ENCODE measurements at regions not wholly inside any gene's neighbourhood (a gene's known extent, or its start where the extent isn't known, plus 50 kb on each side); places are given as distances from the start of the nearest gene placed in this dataset.

- TF ChIP-seq, protein P1, sequence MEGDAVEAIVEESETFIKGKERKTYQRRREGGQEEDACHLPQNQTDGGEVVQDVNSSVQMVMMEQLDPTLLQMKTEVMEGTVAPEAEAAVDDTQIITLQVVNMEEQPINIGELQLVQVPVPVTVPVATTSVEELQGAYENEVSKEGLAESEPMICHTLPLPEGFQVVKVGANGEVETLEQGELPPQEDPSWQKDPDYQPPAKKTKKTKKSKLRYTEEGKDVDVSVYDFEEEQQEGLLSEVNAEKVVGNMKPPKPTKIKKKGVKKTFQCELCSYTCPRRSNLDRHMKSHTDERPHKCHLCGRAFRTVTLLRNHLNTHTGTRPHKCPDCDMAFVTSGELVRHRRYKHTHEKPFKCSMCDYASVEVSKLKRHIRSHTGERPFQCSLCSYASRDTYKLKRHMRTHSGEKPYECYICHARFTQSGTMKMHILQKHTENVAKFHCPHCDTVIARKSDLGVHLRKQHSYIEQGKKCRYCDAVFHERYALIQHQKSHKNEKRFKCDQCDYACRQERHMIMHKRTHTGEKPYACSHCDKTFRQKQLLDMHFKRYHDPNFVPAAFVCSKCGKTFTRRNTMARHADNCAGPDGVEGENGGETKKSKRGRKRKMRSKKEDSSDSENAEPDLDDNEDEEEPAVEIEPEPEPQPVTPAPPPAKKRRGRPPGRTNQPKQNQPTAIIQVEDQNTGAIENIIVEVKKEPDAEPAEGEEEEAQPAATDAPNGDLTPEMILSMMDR (IDR thresholded peaks at IDR 0.05; ENCODE audit: insufficient read depth, low read length, poor library complexity, severe bottlenecking) = no peak
- DNase-seq (ENCODE audit: low read depth) = no peak
Observed at GRCh38 chr4:27894951-27895350, 1034.3 kb downstream of the STIM2 start.

DNA sequence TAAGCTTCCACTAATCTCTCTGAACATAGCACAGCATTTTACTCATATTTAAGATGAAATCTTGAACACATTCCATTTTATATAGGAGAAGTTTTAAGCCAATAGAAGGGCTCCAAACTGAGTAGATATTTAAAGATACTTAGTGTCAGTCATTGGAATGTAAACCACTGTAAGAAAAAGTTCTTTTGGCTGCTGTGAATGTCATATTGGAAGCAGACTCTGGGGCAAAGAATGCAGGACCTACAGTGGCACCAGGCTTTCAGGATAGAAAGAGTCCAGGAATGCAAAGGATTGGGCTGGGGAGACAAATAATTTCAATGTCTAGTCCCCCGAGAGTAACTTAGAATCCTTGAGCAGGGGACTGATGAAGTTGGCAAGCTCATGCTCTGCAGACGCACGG lies 1047.7 kb downstream of the STIM2 start:
- no peak overlapping the region for H3K4me3 ChIP-seq (ENCODE audit: low read depth, low read length)
- TF ChIP-seq, protein P1 (IDR thresholded peaks at IDR 0.05; ENCODE audit: insufficient read depth, low read length, poor library complexity, severe bottlenecking) = no peak
- no peaks in the 10 kb centered on the region for H3K27me3 ChIP-seq (ENCODE audit: control insufficient read depth, insufficient read depth, low read length)
- H3K36me3 ChIP-seq (ENCODE audit: control insufficient read depth, insufficient read depth, low read length) = no peaks in the 10 kb centered on the region
- DNase-seq (ENCODE audit: low read depth) = no peak

More at GRCh38 chr4:27894951-27895350, 1034.3 kb downstream of the STIM2 start:
- H3K36me3 ChIP-seq (ENCODE audit: control insufficient read depth, insufficient read depth, low read length) = no peaks in the 10 kb centered on the region
- no peaks in the 10 kb centered on the region for H3K27me3 ChIP-seq (ENCODE audit: control insufficient read depth, insufficient read depth, low read length)
- no peak overlapping the region for H3K4me3 ChIP-seq (ENCODE audit: low read depth, low read length)

DNA sequence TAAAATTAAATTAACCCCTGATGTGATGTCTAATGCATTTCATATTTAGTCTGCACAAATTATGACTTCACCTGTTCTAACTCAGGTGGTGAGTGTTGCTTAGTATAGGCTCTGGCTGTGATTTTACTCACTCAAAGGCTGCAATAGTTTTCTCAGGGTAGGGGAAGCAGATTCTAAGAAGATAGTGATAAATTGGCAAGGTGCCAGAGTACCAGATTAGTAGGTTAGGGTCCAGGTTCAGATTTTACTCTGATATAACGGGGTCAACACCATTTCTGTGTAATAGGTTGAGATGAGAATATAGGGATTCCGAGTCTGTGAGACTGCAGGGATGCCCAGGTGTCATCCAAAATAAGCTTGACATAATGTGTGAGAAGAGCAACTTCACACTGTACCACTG lies 1049.6 kb downstream of the STIM2 start:
- Histone ChIP-seq H3K36me3 (ENCODE audit: control insufficient read depth, insufficient read depth, low read length) (no peaks in the 10 kb centered on the region), H3K4me3 (ENCODE audit: low read depth, low read length) (no peak overlapping the region), H3K27me3 (ENCODE audit: control insufficient read depth, insufficient read depth, low read length) (no peaks in the 10 kb centered on the region)
- DNase-seq (ENCODE audit: low read depth) = no peak
- TF ChIP-seq, protein P1 (IDR thresholded peaks at IDR 0.05; ENCODE audit: insufficient read depth, low read length, poor library complexity, severe bottlenecking) = no peak

DNA sequence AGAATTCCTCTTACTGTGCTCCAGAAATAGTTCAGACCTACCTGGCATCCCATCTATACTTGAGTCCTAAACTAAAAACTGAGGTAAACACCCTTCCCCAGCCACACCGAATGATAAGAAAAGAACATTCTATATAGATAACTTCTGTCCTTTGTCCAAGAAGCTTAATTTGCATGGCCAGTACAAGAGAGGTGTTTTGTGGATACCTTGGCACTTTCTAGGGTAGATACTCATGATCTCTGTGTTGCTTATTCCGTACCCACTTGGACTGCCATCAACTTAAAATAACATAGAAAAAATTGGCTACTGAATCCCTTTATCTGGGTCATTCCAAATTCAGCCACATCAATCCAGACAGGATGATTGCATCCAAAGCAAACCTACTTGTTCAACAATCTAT lies 1050.4 kb downstream of the STIM2 start:
- no peaks in the 10 kb centered on the region for H3K27me3 ChIP-seq (ENCODE audit: control insufficient read depth, insufficient read depth, low read length)
- DNase-seq (ENCODE audit: low read depth) = no peak
- H3K4me3 ChIP-seq (ENCODE audit: low read depth, low read length) = no peak overlapping the region
- TF ChIP-seq, protein P1 (IDR thresholded peaks at IDR 0.05; ENCODE audit: insufficient read depth, low read length, poor library complexity, severe bottlenecking) = no peak
- H3K36me3 ChIP-seq (ENCODE audit: control insufficient read depth, insufficient read depth, low read length) = no peaks in the 10 kb centered on the region

GRCh38 chr4:27913738-27914137 lies 1053.1 kb downstream of the STIM2 start:
- no peaks in the 10 kb centered on the region for H3K27me3 ChIP-seq (ENCODE audit: control insufficient read depth, insufficient read depth, low read length)
- DNase-seq (ENCODE audit: low read depth) = no peak
- H3K4me3 ChIP-seq (ENCODE audit: low read depth, low read length) = no peak overlapping the region
- H3K36me3 ChIP-seq (ENCODE audit: control insufficient read depth, insufficient read depth, low read length) = no peaks in the 10 kb centered on the region
- TF ChIP-seq, protein P1 (IDR thresholded peaks at IDR 0.05; ENCODE audit: insufficient read depth, low read length, poor library complexity, severe bottlenecking) = no peak

DNA sequence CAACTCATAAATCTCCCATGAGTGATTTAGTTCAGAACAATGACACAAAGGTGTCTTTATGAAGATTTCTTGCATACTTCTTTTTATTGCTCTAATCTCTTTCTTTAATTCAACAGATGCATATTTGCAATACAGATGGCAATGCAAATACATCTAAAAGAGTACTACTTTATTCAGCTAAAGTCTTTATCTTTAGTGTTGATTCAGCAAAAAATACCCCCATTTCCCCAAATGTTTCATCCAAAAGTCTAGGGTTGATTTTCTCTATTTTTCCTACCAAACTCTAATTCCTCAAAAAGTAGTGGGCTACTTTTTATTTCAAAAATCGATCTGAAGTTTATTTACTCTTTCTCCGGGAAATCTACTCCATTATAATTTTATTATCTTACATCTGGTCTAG lies 1055.2 kb downstream of the STIM2 start:
- no peak for DNase-seq (ENCODE audit: low read depth)
- Histone ChIP-seq H3K36me3 (ENCODE audit: control insufficient read depth, insufficient read depth, low read length) (no peaks in the 10 kb centered on the region), H3K27me3 (ENCODE audit: control insufficient read depth, insufficient read depth, low read length) (no peaks in the 10 kb centered on the region), H3K4me3 (ENCODE audit: low read depth, low read length) (no peak overlapping the region)
- TF ChIP-seq, protein P1 (IDR thresholded peaks at IDR 0.05; ENCODE audit: insufficient read depth, low read length, poor library complexity, severe bottlenecking) = no peak
